Activated B cell treated with CpG ODN at 0.5 μM for 24 hours (primary cell): ENCODE measurements at regions not wholly inside any gene's neighbourhood (a gene's known extent, or its start where the extent isn't known, plus 50 kb on each side); places are given as distances from the start of the nearest gene placed in this dataset.

Experiments used
- ATAC-seq: fragments of 200-7000 bp; cut with Tn5 transposase; one replicate; pipeline ENCODE4 v1.10.0; 2021; ENCODE audit warnings: low read depth, mild to moderate bottlenecking, moderate library complexity
- CTCF ChIA-PET: fragments of 350-600 bp; sonication (Branson Sonifier 250); formaldehyde crosslinking; loops from one replicate; lab custom pipeline; 2021; ENCODE audit warnings: antibody characterized with exemption; lab: Charles Lee
- POLR2A ChIA-PET: fragments of 350-600 bp; sonication (Branson Sonifier 250); formaldehyde crosslinking; loops from one replicate; lab custom pipeline; 2021; ENCODE audit warnings: antibody characterized with exemption; lab: Charles Lee
- DNase-seq: peaks from one replicate; pipeline ENCODE4 v3.0.0; 2022
- H3K27ac Mint-ChIP-seq: one replicate; pipeline ENCODE4 v1.8.0; 2020; ENCODE audit warnings: mixed read lengths
- H3K27me3 Mint-ChIP-seq: one replicate; pipeline ENCODE4 v1.8.0; 2021; ENCODE audit warnings: mixed read lengths
- H3K36me3 Mint-ChIP-seq: one replicate; pipeline ENCODE4 v1.8.0; 2021; ENCODE audit warnings: low read depth, mixed read lengths
- H3K4me1 Mint-ChIP-seq: one replicate; pipeline ENCODE4 v1.8.0; 2021; ENCODE audit warnings: mixed read lengths
- H3K4me3 Mint-ChIP-seq: one replicate; pipeline ENCODE4 v1.8.0; 2020; ENCODE audit warnings: mild to moderate bottlenecking, mixed read lengths
- H3K9me3 Mint-ChIP-seq: one replicate; pipeline ENCODE4 v1.8.0; 2020; ENCODE audit warnings: mixed read lengths
- CTCF ChIP-seq: fragments of 200-600 bp; IDR thresholded peaks from one replicate; pipeline ENCODE4 v1.8.0; 2022; ENCODE audit warnings: antibody characterized with exemption, mild to moderate bottlenecking
- intact Hi-C: fragments of 100-400 bp; cut with micrococcal nuclease; formaldehyde crosslinking; loops from one replicate; pipeline ENCODE4 v1.15.1; 2024

DNA sequence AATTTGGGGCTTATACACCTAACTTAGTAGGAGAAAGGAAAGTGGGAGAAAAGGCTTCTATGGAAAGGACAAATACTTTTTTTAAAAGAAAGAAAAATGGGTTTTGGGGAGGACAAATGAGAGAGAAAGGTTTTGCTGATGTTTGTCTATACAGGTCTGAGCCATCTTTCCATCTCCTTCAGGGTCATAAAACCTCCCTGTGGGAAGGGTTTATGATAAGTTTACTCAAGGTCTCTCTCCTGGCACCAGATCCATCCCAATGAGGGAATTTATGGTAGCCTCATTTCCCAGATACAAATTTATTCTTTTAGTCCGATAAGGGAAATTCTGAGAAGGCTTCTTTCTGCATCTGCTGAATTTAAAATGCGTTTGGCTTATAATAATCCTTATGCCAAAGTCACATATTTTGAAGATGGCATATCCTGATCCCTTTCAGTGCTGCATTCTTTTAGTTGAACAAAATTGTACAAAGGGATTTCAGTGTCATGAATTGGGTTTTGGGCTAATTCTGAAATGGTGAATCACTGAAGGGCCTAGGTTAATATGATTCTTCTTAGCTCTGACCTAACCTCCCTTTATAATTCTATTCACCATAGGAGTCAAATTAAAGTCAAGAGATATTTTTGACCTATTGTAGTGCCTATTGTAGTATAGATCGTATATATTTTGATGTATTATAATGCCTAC, 173.5 kb upstream of the DYRK2 start:
- Mint-ChIP-seq H3K27me3 (no peaks in the 10 kb centered on the region), H3K36me3 (no peaks in the 10 kb centered on the region), H3K4me3 (no peak overlapping the region)

GRCh38 chr12:67475725-67476124, 172.8 kb upstream of the DYRK2 start:
- Mint-ChIP-seq H3K27ac (no peak overlapping the region), H3K36me3 (no peaks in the 10 kb centered on the region), H3K27me3 (no peaks in the 10 kb centered on the region), H3K4me1 (no peaks in the 10 kb centered on the region), H3K9me3 (no peaks in the 10 kb centered on the region), H3K4me3 (no peak overlapping the region)
- DNase-seq (no peak), ATAC-seq (no peak)
- intact Hi-C loops, result no loop called here
- CTCF ChIA-PET, result no interaction called here
- TF ChIP-seq CTCF, result no peak
- POLR2A ChIA-PET, result no interaction called here

More for the DNA sequence above, 173.5 kb upstream of the DYRK2 start:
- DNase-seq, result no peak
- TF ChIP-seq CTCF, result no peak
- H3K27ac Mint-ChIP-seq, result no peak overlapping the region
- H3K4me1 Mint-ChIP-seq, result no peaks in the 10 kb centered on the region
- intact Hi-C loops, result no loop called here
- no peaks in the 10 kb centered on the region for H3K9me3 Mint-ChIP-seq
- CTCF ChIA-PET, result no interaction called here
- ATAC-seq, result no peak
- POLR2A ChIA-PET, result no interaction called here

- H3K4me1 Mint-ChIP-seq, result peaks cover 7% of the 10 kb centered on the region
- no peak overlapping the region for H3K4me3 Mint-ChIP-seq
- intact Hi-C loops, result no loop called here
- CTCF ChIA-PET, result no interaction called here
- POLR2A ChIA-PET, result no interaction called here
- H3K27me3 Mint-ChIP-seq, result no peaks in the 10 kb centered on the region
- TF ChIP-seq CTCF, result no peak
- H3K9me3 Mint-ChIP-seq, result no peaks in the 10 kb centered on the region
- DNase-seq (no peak), ATAC-seq (no peak)
- H3K36me3 Mint-ChIP-seq, result no peaks in the 10 kb centered on the region
- no peak overlapping the region for H3K27ac Mint-ChIP-seq
Measured at GRCh38 chr12:67477681-67478265, 170.8 kb upstream of the DYRK2 start.

DNA sequence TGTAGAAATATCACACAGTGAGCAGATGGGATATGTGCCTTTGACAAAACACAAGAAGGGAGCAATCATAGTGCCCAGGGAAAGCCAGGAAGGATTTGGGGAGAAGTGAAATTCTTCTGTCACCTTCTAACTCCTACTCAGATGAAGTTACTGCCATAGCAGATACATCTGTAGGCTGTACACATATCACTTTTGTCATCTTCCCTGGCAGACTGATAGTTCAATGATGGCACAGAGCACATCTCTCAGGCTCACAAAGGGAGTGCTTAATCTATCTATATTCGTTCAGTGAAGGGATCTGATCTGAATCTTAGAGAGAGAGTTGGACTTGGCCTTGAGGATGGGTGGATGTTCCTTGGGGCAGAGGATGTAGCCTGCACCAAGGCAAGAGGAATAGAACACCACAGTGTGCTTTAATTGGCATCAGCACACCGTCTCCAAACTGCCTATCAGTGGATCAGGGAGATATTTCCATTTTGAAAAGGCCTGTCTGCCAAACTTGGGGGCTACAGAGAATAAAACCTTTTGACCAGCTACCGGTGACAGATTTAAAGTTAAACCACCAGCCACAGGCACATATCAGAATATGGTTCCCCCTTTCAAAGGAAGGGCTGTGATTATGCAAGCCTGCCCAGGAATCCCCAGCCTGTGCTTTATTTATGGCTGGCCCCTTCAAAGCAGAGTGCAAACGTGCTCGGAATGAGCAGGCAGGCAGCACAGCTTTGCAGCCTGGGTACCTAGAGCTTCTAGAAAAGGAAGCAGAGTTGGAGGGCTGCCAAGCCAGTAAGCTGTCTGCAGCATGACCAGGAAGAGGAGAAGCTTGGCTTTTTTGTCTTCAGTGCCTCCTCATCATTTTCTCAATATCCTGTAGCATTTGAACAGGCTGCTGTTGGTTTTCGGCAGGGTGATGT, 165.5 kb upstream of the DYRK2 start:
- no peak for TF ChIP-seq CTCF
- POLR2A ChIA-PET, result no interaction called here
- intact Hi-C loops, result loop anchor here (5.0 kb wide), 1 partner anchor 459 kb away; no protein-coding TSS in a partner anchor
- no peak overlapping the region for H3K27ac Mint-ChIP-seq
- no peaks in the 10 kb centered on the region for H3K9me3 Mint-ChIP-seq
- H3K4me3 Mint-ChIP-seq, result no peak overlapping the region
- H3K4me1 Mint-ChIP-seq, result peaks cover 24% of the 10 kb centered on the region
- peak; percentile 64 for ATAC-seq
- CTCF ChIA-PET, result no interaction called here
- H3K36me3 Mint-ChIP-seq, result no peaks in the 10 kb centered on the region
- DNase-seq, result no peak
- no peaks in the 10 kb centered on the region for H3K27me3 Mint-ChIP-seq
